Smooth muscle cell (in vitro differentiated cells): ENCODE measurements at regions not wholly inside any gene's neighbourhood (a gene's known extent, or its start where the extent isn't known, plus 50 kb on each side); places are given as distances from the start of the nearest gene placed in this dataset.

Source experiments
- DNase-seq: peaks from one replicate; lab custom pipeline; 2025; ENCODE audit not compliant: unreplicated experiment; lab: John Stamatoyannopoulos, UW
- H2AFZ ChIP-seq: fragments of 200-600 bp; sonication (generic); 2 replicates; pipeline ENCODE4 v1.6.0; 2016; ENCODE audit warnings: antibody characterized with exemption, low read depth, mild to moderate bottlenecking
- H3F3A ChIP-seq: fragments of 200-600 bp; sonication (generic); 2 replicates; pipeline ENCODE4 v1.6.0; 2017; ENCODE audit warnings: antibody characterized with exemption, low read depth
- H3K27ac ChIP-seq: fragments of 200-600 bp; sonication (generic); 2 replicates; pipeline ENCODE4 v1.5.1; 2016; ENCODE audit warnings: low read depth, mild to moderate bottlenecking
- H3K27me3 ChIP-seq: fragments of 200-600 bp; sonication (generic); 2 replicates; pipeline ENCODE4 v1.6.1; 2016; ENCODE audit warnings: low read depth, mild to moderate bottlenecking
- H3K36me3 ChIP-seq: fragments of 200-600 bp; sonication (generic); 2 replicates; pipeline ENCODE4 v1.5.1; 2016; ENCODE audit warnings: low read depth
- H3K4me1 ChIP-seq: fragments of 200-600 bp; sonication (generic); 2 replicates; pipeline ENCODE4 v1.5.1; 2016; ENCODE audit warnings: low read depth
- H3K4me2 ChIP-seq: fragments of 200-600 bp; sonication (generic); 2 replicates; pipeline ENCODE4 v1.6.0; 2016; ENCODE audit warnings: mild to moderate bottlenecking
- H3K4me3 ChIP-seq: fragments of 200-600 bp; sonication (generic); 2 replicates; pipeline ENCODE4 v1.5.1; 2016; ENCODE audit warnings: mild to moderate bottlenecking
- H3K79me2 ChIP-seq: fragments of 200-600 bp; sonication (generic); 2 replicates; pipeline ENCODE4 v1.6.0; 2016; ENCODE audit warnings: low read depth, mild to moderate bottlenecking
- H3K9ac ChIP-seq: fragments of 200-600 bp; sonication (generic); 2 replicates; pipeline ENCODE4 v1.6.0; 2016; ENCODE audit warnings: low read depth
- H3K9me3 ChIP-seq: fragments of 200-600 bp; sonication (generic); replicated peaks from 2 replicates; pipeline ENCODE4 v1.5.1; 2016; ENCODE audit warnings: low read depth
- H4K20me1 ChIP-seq: fragments of 200-600 bp; sonication (generic); 2 replicates; pipeline ENCODE4 v1.6.0; 2016; ENCODE audit warnings: low read depth
- CTCF ChIP-seq: fragments of 200-600 bp; sonication (generic); IDR thresholded peaks from 2 replicates; pipeline ENCODE4 v1.5.1; 2017; ENCODE audit warnings: borderline replicate concordance, mild to moderate bottlenecking, antibody characterized with exemption; ENCODE audit not compliant: insufficient read depth, poor library complexity, severe bottlenecking
- WGBS: methylation state at CpG from one replicate; pipeline ENCODE4 v1.1.7; 2016; ENCODE audit warnings: low lambda C conversion rate; 5-methylcytosine and 5-hydroxymethylcytosine counted together

- no peak for DNase-seq
- TF ChIP-seq CTCF, result no peak
- H3F3A ChIP-seq, result no peaks in the 10 kb centered on the region
- H2AFZ ChIP-seq, result no peak overlapping the region
- no peak overlapping the region for H3K4me3 ChIP-seq
- no peaks in the 10 kb centered on the region for H4K20me1 ChIP-seq
- no peak overlapping the region for H3K27ac ChIP-seq
- no peaks in the 10 kb centered on the region for H3K4me1 ChIP-seq
- no peak overlapping the region for H3K9ac ChIP-seq
- no peaks in the 10 kb centered on the region for H3K36me3 ChIP-seq
- no peaks in the 10 kb centered on the region for H3K27me3 ChIP-seq
- H3K9me3 ChIP-seq, result no peaks in the 10 kb centered on the region
- H3K79me2 ChIP-seq, result no peaks in the 10 kb centered on the region
- no peak overlapping the region for H3K4me2 ChIP-seq
- 86% methylated on average over 6 of the region's 6 CpGs for WGBS
Observed at GRCh38 chr20:60648556-60648955, 603.5 kb upstream of the CDH4 start.

- H3F3A ChIP-seq, result no peaks in the 10 kb centered on the region
- H4K20me1 ChIP-seq, result no peaks in the 10 kb centered on the region
- no peak for DNase-seq
- H3K9ac ChIP-seq, result no peak overlapping the region
- H3K9me3 ChIP-seq, result no peaks in the 10 kb centered on the region
- no peaks in the 10 kb centered on the region for H3K36me3 ChIP-seq
- 94% methylated on average over 12 of the region's 12 CpGs for WGBS
- H3K27ac ChIP-seq, result no peak overlapping the region
- TF ChIP-seq CTCF, result no peak
- H3K4me2 ChIP-seq, result no peak overlapping the region
- no peaks in the 10 kb centered on the region for H3K79me2 ChIP-seq
- H2AFZ ChIP-seq, result no peak overlapping the region
- H3K4me3 ChIP-seq, result no peak overlapping the region
- no peaks in the 10 kb centered on the region for H3K27me3 ChIP-seq
- H3K4me1 ChIP-seq, result no peaks in the 10 kb centered on the region
Observed at GRCh38 chr20:60649541-60649940, 602.5 kb upstream of the CDH4 start.

- WGBS, result 95% methylated on average over 9 of the region's 10 CpGs
- Histone ChIP-seq H4K20me1 (no peaks in the 10 kb centered on the region), H3K27me3 (no peaks in the 10 kb centered on the region), H3K9me3 (no peaks in the 10 kb centered on the region), H3K4me3 (no peak overlapping the region), H3K79me2 (no peaks in the 10 kb centered on the region), H3K9ac (no peak overlapping the region), H3K36me3 (no peaks in the 10 kb centered on the region), H3K4me1 (no peaks in the 10 kb centered on the region), H2AFZ (no peak overlapping the region), H3F3A (no peaks in the 10 kb centered on the region), H3K4me2 (no peak overlapping the region), H3K27ac (no peak overlapping the region)
- DNase-seq, result no peak
- no peak for TF ChIP-seq CTCF
Observed at GRCh38 chr20:60650087-60650486, 602.0 kb upstream of the CDH4 start.

- H3K27me3 ChIP-seq, result no peaks in the 10 kb centered on the region
- H3K4me3 ChIP-seq, result no peak overlapping the region
- no peak overlapping the region for H3K4me2 ChIP-seq
- H3K4me1 ChIP-seq, result no peaks in the 10 kb centered on the region
- H3K79me2 ChIP-seq, result no peaks in the 10 kb centered on the region
- H3K9ac ChIP-seq, result no peak overlapping the region
- no peak for DNase-seq
- H3K36me3 ChIP-seq, result no peaks in the 10 kb centered on the region
- 85% methylated on average over 2 of the region's 2 CpGs for WGBS
- H4K20me1 ChIP-seq, result no peaks in the 10 kb centered on the region
- no peak for TF ChIP-seq CTCF
- no peaks in the 10 kb centered on the region for H3K9me3 ChIP-seq
- no peak overlapping the region for H2AFZ ChIP-seq
- H3F3A ChIP-seq, result no peaks in the 10 kb centered on the region
- H3K27ac ChIP-seq, result no peak overlapping the region
Observed at GRCh38 chr20:60652046-60652445, 600.0 kb upstream of the CDH4 start.
